ENCODE measurements at regions not wholly inside any gene's neighbourhood (a gene's known extent, or its start where the extent isn't known, plus 50 kb on each side); places are given as distances from the start of the nearest gene placed in this dataset.

- no peak for DNase-seq (ENCODE audit: low read depth in 2 of 3, low spot score in 2 of 3)
Observed at GRCh38 chr15:49748791-49749190, 127.9 kb downstream of the DTWD1 start.

GRCh38 chr15:49750553-49750952, 129.7 kb downstream of the DTWD1 start:
- DNase-seq (ENCODE audit: low read depth in 2 of 3, low spot score in 2 of 3), result no peak

GRCh38 chr15:49751191-49751590, 130.3 kb downstream of the DTWD1 start:
- DNase-seq (ENCODE audit: low read depth in 2 of 3, low spot score in 2 of 3), result no peak

DNA sequence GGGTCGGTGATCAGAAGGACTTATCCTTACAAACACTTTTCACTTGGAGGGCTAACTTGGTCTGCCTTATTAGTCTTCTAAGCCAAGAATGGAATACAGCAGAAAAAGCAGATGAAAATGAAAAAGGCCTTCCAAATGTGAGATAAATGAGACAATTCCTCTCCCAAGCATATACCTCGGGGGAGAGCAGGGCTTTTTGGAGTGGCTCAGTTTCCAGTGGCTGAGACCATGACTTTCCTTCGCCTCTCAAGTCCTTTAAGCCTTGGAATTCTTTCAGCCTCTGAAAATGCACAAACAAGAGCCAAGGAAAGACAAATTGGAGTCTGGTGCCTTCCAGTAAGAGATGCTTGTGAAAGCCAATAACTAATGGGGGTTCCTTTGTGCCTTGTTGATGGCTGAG, 130.9 kb downstream of the DTWD1 start:
- DNase-seq (ENCODE audit: low read depth in 2 of 3, low spot score in 2 of 3), result no peak

DNA sequence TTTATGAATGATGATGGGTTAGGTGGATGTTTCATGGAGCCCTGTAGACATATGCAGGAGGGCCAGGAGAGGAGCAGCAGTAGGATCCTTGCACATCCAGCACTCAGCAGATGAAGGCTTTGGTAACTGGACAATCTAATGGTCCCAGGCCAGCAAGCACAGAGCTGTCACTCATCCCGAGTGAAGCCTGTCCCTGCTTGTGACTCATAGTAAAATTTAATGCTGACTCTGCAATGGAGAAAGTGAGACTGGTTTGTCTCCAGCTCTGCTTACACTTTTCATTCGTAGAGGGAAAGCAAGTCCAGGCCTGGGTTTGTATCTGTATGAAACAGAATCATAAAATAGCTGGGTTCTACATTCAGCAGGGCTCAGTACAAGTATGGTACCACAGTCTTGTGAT, 131.7 kb downstream of the DTWD1 start:
- DNase-seq (ENCODE audit: low read depth in 2 of 3, low spot score in 2 of 3), result no peak

- DNase-seq (ENCODE audit: low read depth in 2 of 3, low spot score in 2 of 3), result no peak
Observed at GRCh38 chr15:49758456-49758855, 137.6 kb downstream of the DTWD1 start.

DNA sequence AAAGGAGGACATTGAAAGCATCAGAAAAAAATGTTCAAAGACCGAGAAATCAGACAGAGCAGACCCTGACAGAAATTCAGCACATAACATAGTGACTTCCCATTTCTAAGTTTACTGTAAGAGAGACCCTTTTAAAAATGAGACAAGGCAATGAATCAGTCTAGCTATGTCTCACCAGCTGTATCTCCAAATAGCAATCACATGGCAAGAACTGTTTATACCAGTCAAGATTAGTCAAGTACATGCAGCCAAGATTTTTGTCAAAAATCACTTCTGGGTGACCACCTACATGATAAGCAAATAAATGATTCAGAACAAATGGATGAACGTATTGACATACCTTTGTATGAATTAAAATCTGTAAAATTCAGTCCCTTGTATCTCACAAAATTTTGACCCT, 138.0 kb downstream of the DTWD1 start:
- DNase-seq (ENCODE audit: low read depth in 2 of 3, low spot score in 2 of 3), result no peak

DNA sequence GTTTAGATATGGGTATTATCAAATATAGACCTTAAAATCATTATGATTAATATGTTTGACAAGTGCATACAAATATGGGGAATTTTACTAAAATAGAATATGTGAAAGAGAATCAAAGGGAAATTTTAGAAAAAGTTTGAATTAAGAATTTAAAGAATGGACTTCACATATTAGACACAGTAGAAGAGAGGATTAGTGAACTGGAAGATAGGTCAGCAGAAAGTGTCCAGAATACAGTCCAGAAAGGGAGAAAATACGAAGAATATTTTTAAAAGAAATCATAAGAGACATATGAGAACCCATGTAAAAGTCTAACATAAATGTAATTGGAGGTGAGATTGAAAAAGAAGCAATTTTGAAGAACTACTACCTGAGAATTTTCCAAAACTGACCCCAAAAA, 139.9 kb downstream of the DTWD1 start:
- DNase-seq (ENCODE audit: low read depth in 2 of 3, low spot score in 2 of 3), result no peak

DNA sequence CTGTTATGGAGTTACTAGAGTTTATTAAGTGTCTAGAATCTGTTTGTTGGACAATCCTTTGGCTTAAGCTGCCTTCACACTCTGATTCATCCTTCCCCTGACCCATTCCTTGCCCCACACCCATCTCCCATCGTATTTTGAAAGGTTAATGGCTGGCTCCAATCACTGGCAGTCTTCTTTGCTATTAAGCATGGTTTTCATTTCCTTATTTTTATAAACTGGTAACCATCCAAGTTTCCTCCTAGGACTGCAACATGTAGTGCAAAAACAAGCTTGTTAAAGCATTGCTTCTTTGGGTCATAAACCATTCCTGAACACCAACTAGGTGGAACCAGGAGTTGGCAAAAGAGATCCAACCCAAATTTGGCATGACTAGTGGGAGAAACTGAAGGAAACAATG, 148.4 kb downstream of the DTWD1 start:
- DNase-seq (ENCODE audit: low read depth in 2 of 3, low spot score in 2 of 3), result no peak

DNA sequence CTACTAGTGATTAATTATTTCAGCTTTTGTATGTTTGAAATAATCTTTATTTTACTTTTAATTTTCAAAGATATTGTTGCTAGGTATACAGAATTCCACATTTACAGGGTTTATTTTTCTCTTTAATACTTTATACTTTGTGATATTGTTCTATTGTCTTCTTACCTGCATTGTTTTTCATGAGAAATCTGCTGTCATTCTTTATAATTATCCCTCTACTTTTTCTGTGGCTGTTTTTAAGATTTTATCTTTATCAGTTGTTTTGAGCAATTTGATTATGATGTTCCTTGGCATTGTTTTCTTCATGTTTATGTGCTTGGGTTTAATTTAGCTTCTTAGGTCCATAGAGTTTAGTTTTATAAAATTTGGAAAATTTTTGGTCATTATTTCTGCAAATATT, 168.6 kb downstream of the DTWD1 start:
- DNase-seq (ENCODE audit: low read depth in 2 of 3, low spot score in 2 of 3), result peak in 1 of 3 donors; percentile 5

GRCh38 chr15:49793943-49794342, 173.1 kb downstream of the DTWD1 start:
- no peak for DNase-seq (ENCODE audit: low read depth in 2 of 3, low spot score in 2 of 3)

DNA sequence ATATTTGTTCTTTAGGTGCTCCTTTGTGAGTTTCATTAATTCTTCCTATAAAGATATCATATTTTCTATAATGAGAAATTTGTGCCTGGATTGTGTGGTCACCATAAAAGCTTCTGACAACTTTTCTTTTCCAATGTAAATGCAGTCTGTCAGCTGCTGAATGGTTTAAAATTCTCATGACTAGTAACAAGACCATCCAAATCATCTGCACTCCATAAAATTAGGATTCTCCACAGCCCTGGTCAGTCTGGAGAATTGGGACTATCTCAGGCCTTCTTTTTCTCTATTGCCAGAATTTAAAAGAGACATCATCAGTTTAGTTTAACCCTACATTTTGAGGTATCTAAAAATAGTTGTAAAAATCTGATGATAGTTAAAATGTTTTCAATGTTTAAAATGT, 180.9 kb downstream of the DTWD1 start:
- DNase-seq (ENCODE audit: low read depth in 2 of 3, low spot score in 2 of 3), result no peak

All from hematopoietic multipotent progenitor cell (in vitro differentiated cells).